OCI-LY3 (cell line): ENCODE measurements at regions not wholly inside any gene's neighbourhood (a gene's known extent, or its start where the extent isn't known, plus 50 kb on each side); places are given as distances from the start of the nearest gene placed in this dataset.

ENCODE experiments used
- CTCF ChIP-seq: fragments of 200-600, 300-600 bp; sonication (generic); IDR thresholded peaks from 2 replicates; pipeline ENCODE4 v1.5.1; 2014; ENCODE audit warnings: antibody characterized with exemption, low read length, low read depth
- EZH2phosphoT487 ChIP-seq: fragments of 200-600 bp; shearing (Covaris generic); IDR thresholded peaks from 2 replicates; pipeline ENCODE4 v1.6.1; 2018; ENCODE audit warnings: antibody characterized with exemption, mixed run types, low read depth

GRCh38 chr10:52871191-52871843 lies 98.7 kb upstream of the MBL2 start:
- TF ChIP-seq CTCF (no peak), EZH2phosphoT487 (no peak)
